ENCODE measurements at regions not wholly inside any gene's neighbourhood (a gene's known extent, or its start where the extent isn't known, plus 50 kb on each side); places are given as distances from the start of the nearest gene placed in this dataset.

DNA sequence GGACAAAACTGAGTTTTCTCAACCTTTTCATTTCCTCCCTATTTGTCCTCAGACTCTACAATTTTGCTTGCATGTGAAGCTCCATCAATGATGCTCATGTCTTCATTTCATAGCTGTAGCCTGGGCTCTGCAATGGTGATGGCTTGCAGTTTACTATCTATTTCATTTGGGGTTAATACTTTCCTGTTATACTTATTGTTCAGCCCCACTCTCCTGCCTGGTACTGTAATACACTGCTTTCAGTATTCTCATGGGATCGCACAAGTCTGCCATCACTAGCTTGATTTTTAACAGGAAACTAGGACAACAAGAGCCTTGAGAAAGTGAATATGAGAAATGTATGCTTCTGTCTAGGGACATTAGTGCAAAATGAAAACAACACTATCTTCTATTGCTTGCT lies 84.2 kb upstream of the SEMA6A start:
- no peak for DNase-seq

- DNase-seq, result no peak
These were observed 83.5 kb upstream of the SEMA6A start for GRCh38 chr5:116658141-116658540.

DNA sequence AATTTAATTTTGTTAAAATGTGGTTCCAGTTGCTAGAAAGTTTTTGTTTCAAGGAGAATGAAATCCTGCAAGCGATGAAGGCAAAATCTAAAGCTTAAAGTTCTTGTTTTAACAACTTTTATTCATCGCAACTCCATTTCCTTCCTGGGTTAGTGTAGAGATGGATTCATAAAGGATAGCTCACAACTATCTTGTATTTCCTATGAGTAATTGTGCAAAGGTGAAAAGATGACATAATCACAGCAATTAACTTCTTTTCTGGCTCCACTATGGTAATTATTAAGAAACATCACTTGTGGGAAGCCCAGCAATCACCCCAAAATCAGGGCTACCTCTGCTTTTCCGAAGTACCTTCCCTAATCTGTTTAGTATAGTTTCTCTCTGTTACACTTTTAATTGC lies 80.8 kb upstream of the SEMA6A start:
- DNase-seq, result no peak

- no peak for DNase-seq
These were observed 80.3 kb upstream of the SEMA6A start for GRCh38 chr5:116654925-116655324.

DNA sequence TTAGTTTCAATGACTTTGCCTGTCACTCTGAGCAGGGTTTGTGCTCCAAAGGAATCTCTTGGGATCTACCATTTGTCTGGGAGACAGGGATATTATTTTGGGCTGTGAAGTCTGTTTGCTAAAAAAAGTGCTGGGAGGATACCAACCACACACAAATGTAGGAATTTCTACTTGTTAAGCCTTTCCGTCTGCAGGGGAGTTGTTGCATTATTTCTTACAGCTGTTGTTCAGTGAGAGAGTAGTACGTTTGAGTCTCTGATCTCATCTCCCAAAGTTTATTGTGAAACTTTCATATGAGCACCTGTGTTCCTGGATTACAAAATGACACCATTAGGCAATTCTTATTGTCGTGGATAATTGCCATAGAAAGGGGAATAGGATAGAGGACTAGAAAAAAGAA lies 78.3 kb upstream of the SEMA6A start:
- DNase-seq, result no peak

DNA sequence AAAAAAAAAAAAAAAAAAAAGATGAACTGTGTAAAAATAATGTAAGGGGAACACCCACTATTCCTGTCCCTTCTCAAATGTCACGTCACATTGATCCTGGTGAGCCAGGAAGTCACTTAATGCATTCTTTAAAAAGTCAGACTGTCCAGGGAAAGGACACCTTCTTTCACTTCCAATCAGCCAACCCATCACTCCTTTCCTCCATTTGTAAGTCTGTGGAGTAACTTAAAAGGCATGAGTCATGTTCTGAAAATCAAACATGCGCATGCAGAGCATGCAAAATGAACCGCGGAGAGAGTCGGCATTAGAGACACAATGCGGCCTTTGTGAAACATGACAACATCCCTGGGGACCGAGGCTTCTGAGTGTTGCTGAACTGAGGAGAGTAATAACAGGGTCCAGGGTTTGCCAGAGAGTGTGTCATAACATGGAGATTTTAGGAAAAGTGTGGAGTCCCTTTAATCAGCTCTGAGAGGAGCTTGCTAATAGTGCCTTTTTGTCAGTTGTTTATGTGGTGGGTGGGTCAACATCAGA lies 77.6 kb upstream of the SEMA6A start:
- no peak for DNase-seq

GRCh38 chr5:116651653-116652052 lies 77.0 kb upstream of the SEMA6A start:
- DNase-seq, result no peak

- DNase-seq, result no peak
These were observed 76.3 kb upstream of the SEMA6A start for GRCh38 chr5:116650964-116651363.

DNA sequence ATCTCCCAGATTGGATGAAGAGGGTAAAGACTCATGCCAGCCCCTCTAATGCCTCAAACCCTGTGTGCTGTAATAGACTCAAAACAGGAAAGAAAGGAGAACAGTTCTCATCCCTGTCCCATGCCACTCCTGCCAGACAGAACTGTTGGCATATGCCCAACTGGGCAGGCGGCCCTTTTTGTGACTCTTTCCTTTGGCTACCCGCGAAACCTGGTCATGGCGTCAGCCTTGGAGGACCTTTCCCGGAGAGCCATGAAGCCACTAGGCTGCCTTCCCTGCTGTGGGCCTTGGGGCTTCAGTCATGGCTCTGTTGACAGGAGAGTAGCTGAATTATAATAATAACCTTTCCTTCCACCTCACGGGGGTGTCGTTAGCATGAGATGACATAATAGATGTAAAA lies 75.9 kb upstream of the SEMA6A start:
- no peak for DNase-seq

DNA sequence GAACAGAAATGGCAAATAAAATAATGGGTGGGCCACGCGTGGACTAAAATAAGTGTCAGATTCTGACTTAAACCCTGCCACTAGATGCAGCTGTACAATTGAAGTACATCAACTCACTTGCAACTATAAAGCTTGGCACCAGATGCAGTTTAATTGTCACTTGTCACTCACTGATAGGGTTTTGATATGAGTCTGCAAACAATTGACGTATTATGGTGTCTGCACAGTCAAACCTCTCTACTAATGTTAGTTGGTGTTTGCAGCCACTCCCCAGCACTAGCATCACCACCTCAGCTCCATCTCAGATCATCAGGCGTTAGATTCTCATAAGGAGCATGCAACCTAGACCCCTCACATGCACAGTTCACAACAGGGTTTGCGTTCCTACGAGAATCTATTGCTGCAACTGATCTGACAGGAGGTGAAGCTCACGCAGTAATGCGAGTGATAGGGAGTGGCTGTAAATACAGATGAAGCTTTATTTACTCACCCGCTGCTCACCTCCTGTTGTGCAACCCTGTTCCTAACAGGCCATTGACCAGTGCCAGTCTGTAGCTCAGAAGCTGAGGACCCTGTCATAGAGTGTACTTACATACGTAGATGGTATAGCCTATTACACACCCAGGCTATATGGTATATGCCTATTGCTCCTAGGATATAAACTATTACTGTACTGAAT lies 72.1 kb upstream of the SEMA6A start:
- DNase-seq, result no peak

DNA sequence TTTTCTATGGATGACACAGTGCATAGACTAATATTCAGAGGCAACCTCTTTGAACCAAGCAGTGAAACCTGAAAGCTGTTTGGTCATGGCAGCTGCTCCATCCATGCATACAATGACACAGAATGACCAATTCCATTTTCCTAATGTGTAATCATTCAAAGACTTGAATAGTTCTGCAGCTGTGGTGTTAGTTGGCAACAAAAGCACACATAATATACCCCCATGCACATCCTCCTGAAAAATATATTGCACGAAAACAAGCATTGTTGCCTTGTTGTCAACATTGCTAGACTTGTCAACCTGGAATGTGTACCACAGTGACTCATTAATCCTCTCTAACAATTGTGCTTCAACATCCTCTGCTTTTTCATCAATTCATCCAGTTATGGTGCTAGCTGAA lies 71.0 kb upstream of the SEMA6A start:
- no peak for DNase-seq

DNA sequence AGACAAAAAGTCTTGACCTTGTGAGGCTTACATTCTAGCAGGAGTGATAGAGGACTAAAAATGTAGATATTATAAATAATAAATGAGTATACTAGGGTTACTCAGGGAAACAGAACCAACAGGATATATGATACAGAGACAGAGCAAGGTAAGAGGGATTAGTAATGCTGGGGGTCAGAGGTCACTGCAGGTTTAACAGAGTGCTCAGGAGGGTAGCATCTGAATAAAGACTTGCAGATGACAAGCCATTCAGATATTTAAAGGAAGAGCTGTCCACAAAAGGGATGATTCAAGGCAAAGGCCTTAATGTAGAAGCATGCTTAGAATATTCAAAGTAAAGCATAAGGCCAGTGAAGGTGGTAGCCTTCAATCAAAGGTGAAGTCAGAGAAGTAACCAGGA lies 65.6 kb upstream of the SEMA6A start:
- no peak for DNase-seq

GRCh38 chr5:116637149-116637740 lies 62.6 kb upstream of the SEMA6A start:
- DNase-seq, result no peak

- no peak for DNase-seq
These were observed 58.3 kb upstream of the SEMA6A start for GRCh38 chr5:116632890-116633289.

GRCh38 chr5:116631147-116631546 lies 56.5 kb upstream of the SEMA6A start:
- DNase-seq, result no peak

GRCh38 chr5:116629168-116629567 lies 54.5 kb upstream of the SEMA6A start:
- DNase-seq, result no peak

DNA sequence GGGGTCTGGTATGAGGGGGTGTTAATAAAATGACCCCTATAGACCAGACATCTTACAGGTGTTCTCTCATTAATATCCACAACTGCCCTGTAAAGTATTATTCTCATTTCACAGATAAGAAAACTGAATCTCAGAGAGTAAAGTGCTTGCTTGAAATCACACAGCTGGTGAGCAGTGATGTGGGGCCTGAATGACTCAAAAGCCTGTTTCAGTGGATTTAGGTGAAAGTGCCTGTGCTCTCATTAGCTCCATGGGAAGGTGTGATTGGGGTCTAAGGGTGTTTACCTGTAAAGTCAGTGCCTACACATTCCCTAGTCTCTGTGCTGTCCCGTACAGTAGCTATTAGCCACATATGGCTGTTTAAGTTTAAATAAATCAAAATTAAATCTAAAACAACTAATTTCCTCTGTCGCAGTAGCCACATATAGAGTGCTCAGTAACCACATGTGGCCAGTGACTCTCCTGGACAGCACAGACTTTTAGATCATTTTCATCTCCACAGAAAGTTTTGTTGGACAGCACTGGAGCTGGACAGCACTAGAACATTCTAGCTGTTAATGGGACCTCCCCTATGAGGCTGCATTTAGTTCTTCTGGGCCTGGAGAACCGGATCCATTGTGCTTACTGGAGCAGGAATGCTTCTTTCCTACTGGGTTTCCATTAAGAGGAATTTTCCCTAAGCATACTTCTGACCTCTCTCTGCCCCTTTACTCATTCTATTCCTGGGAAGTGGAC lies 52.5 kb upstream of the SEMA6A start:
- DNase-seq, result no peak

DNA sequence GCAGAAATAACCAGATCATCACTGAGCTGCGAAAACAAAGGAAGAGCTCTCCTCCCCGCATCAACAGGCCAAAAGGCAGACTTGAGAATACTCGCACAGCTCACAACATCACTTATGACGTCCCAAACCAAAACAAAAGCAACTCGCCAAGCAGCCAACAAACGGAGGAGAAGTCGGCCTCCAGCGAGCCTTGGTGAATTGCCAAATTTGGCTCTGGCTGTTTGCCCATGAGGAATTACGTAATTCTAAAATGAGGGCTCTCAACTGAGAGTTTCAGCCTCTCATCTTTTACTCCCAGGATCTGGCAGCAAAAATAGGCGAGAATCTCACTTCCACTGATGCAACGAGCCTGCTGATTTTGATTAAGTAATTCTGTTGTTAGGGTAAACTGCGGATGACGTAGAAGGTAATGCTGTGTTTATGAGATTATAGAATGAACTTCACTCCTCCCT lies 51.7 kb upstream of the SEMA6A start:
- DNase-seq, result no peak

Data from activated effector memory CD4-positive, alpha-beta T cell treated with anti-CD3 and anti-CD28 coated beads, Interleukin-2, amount 50 U/mL, for 16 hours (primary cell).